ENCODE measurements at regions not wholly inside any gene's neighbourhood (a gene's known extent, or its start where the extent isn't known, plus 50 kb on each side); places are given as distances from the start of the nearest gene placed in this dataset.
A peak's percentile ranks its signal among the peaks of the same experiment; 100 is the strongest.

DNA sequence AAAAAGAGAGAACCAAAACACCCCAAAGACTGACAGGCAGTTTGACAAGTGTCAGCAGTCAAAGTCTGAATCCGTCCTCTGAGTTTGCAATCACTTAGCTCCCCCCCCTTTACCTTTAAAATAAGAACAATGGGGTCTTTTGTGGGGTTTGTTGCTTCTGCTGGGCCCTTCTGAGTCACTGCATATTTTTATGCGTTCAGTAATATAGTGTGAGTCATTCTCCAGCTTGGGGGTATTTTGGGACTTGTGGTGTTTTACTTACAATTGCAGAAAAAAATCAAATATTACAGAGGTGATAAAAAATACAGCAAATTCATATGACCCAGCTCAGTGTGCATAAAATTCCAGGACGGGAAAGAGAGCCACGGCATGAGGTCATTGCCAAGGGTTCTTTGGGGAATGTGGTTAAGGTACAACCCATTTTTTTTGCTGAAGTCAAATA is 120.1 kb downstream of the CYLD start:
- no peak overlapping the region for H3K27ac ChIP-seq
- TF ChIP-seq, protein P1, sequence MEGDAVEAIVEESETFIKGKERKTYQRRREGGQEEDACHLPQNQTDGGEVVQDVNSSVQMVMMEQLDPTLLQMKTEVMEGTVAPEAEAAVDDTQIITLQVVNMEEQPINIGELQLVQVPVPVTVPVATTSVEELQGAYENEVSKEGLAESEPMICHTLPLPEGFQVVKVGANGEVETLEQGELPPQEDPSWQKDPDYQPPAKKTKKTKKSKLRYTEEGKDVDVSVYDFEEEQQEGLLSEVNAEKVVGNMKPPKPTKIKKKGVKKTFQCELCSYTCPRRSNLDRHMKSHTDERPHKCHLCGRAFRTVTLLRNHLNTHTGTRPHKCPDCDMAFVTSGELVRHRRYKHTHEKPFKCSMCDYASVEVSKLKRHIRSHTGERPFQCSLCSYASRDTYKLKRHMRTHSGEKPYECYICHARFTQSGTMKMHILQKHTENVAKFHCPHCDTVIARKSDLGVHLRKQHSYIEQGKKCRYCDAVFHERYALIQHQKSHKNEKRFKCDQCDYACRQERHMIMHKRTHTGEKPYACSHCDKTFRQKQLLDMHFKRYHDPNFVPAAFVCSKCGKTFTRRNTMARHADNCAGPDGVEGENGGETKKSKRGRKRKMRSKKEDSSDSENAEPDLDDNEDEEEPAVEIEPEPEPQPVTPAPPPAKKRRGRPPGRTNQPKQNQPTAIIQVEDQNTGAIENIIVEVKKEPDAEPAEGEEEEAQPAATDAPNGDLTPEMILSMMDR (IDR thresholded peaks at IDR 0.05), result no peak
- no peaks in the 10 kb centered on the region for H3K4me1 ChIP-seq
- H3K9me3 ChIP-seq, result no peaks in the 10 kb centered on the region
- H3K27me3 ChIP-seq, result no peaks in the 10 kb centered on the region
- intact Hi-C loops (cut with DNase I), result no loop called here
- no peak overlapping the region for H3K4me3 ChIP-seq
- no peak for DNase-seq (ENCODE audit: low spot score in 2 of 2)
- no peaks in the 10 kb centered on the region for H3K36me3 ChIP-seq

DNA sequence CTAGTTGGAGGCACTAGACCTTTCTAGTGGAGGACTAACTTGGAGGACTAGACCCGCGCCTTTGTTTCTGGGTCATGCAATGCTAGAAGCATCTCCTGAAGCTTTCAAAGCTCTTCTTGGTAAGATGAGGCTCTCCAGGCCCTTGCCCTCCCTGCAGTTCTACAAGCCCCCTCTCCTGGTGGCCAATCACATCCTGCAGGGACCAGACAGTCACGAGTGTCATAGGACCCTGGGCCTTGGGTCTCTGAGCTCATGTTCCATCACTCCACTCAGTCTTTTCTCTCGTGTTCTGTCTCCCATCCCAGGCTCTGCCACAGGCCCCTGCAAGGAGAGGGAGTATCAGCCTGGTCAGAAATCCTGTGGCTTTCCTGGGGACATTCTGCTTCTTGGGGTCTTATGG is 119.6 kb downstream of the CYLD start:
- peak in 1 of 2 donors; percentile 8 for DNase-seq (ENCODE audit: low spot score in 2 of 2)
- intact Hi-C loops (cut with DNase I), result no loop called here

DNA sequence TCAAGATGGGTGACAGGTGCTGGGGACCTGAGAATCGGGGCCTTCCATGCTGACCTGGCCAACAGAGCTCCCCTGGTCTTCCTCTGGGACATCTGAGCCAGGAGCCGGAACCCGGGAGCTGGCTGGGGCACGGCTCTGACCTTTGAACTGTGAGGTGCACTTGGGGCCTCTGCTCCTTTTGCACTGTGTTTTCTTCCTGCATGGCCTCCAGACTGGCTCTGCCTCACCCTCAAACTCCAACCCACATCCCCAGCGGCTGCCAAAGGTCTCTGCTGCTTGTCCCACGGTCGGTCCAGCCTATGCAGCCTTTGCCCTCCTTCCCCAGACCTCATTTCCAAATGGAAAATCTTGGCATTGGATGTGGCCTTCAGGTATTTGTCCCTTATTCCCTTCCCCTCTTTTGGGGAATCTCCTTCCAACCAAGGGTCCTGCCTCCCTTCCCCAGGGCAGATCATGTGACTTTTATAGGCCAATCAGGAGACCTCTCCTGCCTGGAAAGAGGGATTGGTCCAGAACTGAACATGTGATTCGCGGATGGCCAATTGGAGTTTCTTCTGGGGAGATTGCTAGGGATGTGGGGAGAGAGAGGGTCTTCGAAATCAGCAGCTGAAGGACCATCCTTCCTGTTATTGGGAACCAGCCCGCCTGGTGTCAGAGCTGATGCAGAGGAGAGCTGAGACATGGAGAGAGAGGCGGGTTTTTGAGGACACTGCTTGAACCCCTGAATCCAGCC is 117.9 kb downstream of the CYLD start:
- DNase-seq (ENCODE audit: low spot score in 2 of 2), result no peak
- H3K36me3 ChIP-seq, result no peaks in the 10 kb centered on the region
- no peaks in the 10 kb centered on the region for H3K4me1 ChIP-seq
- H3K27ac ChIP-seq, result no peak overlapping the region
- no peaks in the 10 kb centered on the region for H3K9me3 ChIP-seq
- H3K4me3 ChIP-seq, result no peak overlapping the region
- TF ChIP-seq, protein P1 (IDR thresholded peaks at IDR 0.05), result no peak
- no peaks in the 10 kb centered on the region for H3K27me3 ChIP-seq
- intact Hi-C loops (cut with DNase I), result no loop called here

More for the DNA sequence above, 119.6 kb downstream of the CYLD start:
- H3K4me1 ChIP-seq, result no peaks in the 10 kb centered on the region
- no peaks in the 10 kb centered on the region for H3K36me3 ChIP-seq
- no peak overlapping the region for H3K27ac ChIP-seq
- H3K9me3 ChIP-seq, result no peaks in the 10 kb centered on the region
- H3K27me3 ChIP-seq, result no peaks in the 10 kb centered on the region
- no peak overlapping the region for H3K4me3 ChIP-seq
- TF ChIP-seq, protein P1 (IDR thresholded peaks at IDR 0.05), result no peak

DNA sequence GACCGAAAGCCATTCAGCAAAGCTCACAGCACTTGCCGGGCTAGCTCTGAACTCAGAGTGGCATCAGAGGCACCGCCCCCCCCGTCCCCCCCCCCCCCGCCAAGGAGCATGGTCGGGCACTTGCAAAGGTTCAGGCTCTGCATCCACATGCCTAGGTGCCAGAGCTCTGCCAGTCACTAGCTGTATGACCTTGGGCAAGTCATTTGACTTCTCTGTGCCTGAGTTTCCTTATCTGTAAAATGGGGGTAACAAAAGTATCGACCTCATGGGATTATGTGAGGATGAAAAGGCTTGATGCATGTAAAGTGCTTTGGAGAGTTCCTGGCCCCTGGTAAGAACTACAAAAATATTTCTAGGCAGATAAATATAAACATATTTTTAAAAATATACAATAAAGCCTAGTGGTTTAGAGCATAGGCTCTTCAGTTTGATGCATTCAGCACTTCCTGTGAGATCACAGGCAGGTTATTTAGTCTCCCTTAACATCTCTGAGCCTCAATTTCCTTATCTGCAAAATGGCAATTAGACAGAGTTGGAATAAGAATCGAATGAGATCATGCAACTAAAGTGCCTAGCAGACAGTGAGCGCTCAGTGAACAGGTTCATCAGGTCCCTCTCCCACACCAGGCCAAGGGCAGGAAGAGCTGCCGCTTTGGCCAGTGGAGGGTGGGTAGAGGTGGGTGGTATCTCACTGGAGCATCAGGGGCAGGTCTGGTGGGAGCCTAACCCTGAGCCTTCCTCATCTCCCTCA is 117.2 kb downstream of the CYLD start:
- Histone ChIP-seq H3K4me1 (no peaks in the 10 kb centered on the region), H3K36me3 (no peaks in the 10 kb centered on the region), H3K27me3 (no peaks in the 10 kb centered on the region), H3K9me3 (no peaks in the 10 kb centered on the region), H3K4me3 (no peak overlapping the region), H3K27ac (no peak overlapping the region)
- no peak for DNase-seq (ENCODE audit: low spot score in 2 of 2)
- intact Hi-C loops (cut with DNase I), result no loop called here
- TF ChIP-seq, protein P1 (IDR thresholded peaks at IDR 0.05), result no peak

DNA sequence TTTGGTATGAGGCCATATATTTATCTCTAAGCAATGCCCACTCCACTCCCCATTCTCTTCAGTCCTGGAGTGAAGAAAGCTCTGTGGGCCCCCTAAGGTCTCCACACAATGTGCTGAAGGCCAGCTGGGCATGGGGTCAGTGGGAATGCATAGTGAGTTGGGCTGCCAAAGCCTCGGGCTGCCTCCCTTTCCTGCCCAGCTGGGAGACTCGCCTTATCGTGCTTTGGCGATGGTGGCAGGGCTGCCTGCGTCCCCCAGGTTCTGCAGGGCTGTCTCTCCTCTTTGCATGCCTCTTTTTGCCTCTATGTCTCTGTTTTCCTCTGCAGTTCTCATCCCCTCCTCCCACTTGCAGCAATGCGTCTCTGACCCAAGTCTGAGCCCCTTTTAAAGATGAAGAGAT is 116.5 kb downstream of the CYLD start:
- Histone ChIP-seq H3K9me3 (no peaks in the 10 kb centered on the region), H3K4me3 (no peak overlapping the region), H3K36me3 (no peaks in the 10 kb centered on the region), H3K27me3 (no peaks in the 10 kb centered on the region), H3K4me1 (no peaks in the 10 kb centered on the region), H3K27ac (no peak overlapping the region)
- no peak for DNase-seq (ENCODE audit: low spot score in 2 of 2)
- TF ChIP-seq, protein P1 (IDR thresholded peaks at IDR 0.05), result no peak
- intact Hi-C loops (cut with DNase I), result no loop called here

Data from ascending aorta (tissue), 2 donors.